NB4 (cell line): ENCODE measurements at regions not wholly inside any gene's neighbourhood (a gene's known extent, or its start where the extent isn't known, plus 50 kb on each side); places are given as distances from the start of the nearest gene placed in this dataset.

Experiments used
- DNase-seq: peaks from one replicate; pipeline ENCODE4 v3.0.0; 2010; ENCODE audit warnings: low read depth
- H3K4me3 ChIP-seq: one replicate; pipeline ENCODE4 v1.5.1; 2011; ENCODE audit warnings: mild to moderate bottlenecking, low read depth, low read length, moderate library complexity
- CTCF ChIP-seq: IDR thresholded peaks from one replicate; pipeline ENCODE4 v1.5.1; 2012; ENCODE audit warnings: low read depth, low read length
- MAX ChIP-seq: IDR thresholded peaks from 2 replicates; pipeline ENCODE4 v1.6.1; 2011; ENCODE audit warnings: low read depth, low read length
- MYC ChIP-seq: IDR thresholded peaks from 2 replicates; pipeline ENCODE4 v1.6.1; 2011; ENCODE audit warnings: low read depth, low read length
- POLR2A ChIP-seq: IDR thresholded peaks from 2 replicates; pipeline ENCODE4 v1.6.1; 2011; ENCODE audit warnings: mild to moderate bottlenecking; ENCODE audit not compliant: insufficient read length; ENCODE audit errors: extremely low read depth

- DNase-seq = no peak
- no peak for TF ChIP-seq POLR2A
- TF ChIP-seq MYC = no peak
- no peak for TF ChIP-seq CTCF
- TF ChIP-seq MAX = no peak
Observed at GRCh38 chr6:12528581-12529363, 187.8 kb upstream of the PHACTR1 start.

GRCh38 chr6:12529364-12530019, 187.1 kb upstream of the PHACTR1 start:
- TF ChIP-seq CTCF (no peak), MYC (no peak), POLR2A (no peak), MAX (no peak)
- DNase-seq = no peak
- H3K4me3 ChIP-seq = no peak overlapping the region

More at GRCh38 chr6:12528581-12529363, 187.8 kb upstream of the PHACTR1 start:
- H3K4me3 ChIP-seq = no peak overlapping the region

GRCh38 chr6:12530345-12530744, 186.2 kb upstream of the PHACTR1 start:
- no peak for TF ChIP-seq MAX
- DNase-seq = no peak
- no peak overlapping the region for H3K4me3 ChIP-seq

- TF ChIP-seq MYC (no peak), POLR2A (no peak), CTCF (no peak), MAX (no peak)
- DNase-seq = no peak
- no peak overlapping the region for H3K4me3 ChIP-seq
Observed at GRCh38 chr6:12533586-12533985, 183.0 kb upstream of the PHACTR1 start.

GRCh38 chr6:12534069-12534853, 182.3 kb upstream of the PHACTR1 start:
- no peak overlapping the region for H3K4me3 ChIP-seq
- no peak for DNase-seq
- TF ChIP-seq CTCF = no peak
- TF ChIP-seq MYC = no peak
- no peak for TF ChIP-seq POLR2A
- no peak for TF ChIP-seq MAX

GRCh38 chr6:12535586-12536314, 180.8 kb upstream of the PHACTR1 start:
- H3K4me3 ChIP-seq = no peak overlapping the region
- no peak for TF ChIP-seq MAX
- no peak for TF ChIP-seq POLR2A
- TF ChIP-seq MYC = no peak
- no peak for TF ChIP-seq CTCF
- no peak for DNase-seq
